T-cell (primary cell): ENCODE measurements at regions not wholly inside any gene's neighbourhood (a gene's known extent, or its start where the extent isn't known, plus 50 kb on each side); places are given as distances from the start of the nearest gene placed in this dataset.

Experiments used
- ATAC-seq, 4 experiments: fragments of 200-7000 bp in 3 of 4; fragments of 150-1000 bp in 1 of 4; cut with Tn5 transposase; replicated peaks in 1 of 4; 1 replicate in 3 of 4; 2 replicates in 1 of 4; pipeline ENCODE4 v1.10.0; 2021; ENCODE audit warnings: moderate library complexity in 3 of 4, mild to moderate bottlenecking in 2 of 4, moderate number of reproducible peaks in 1 of 4
- CTCF ChIA-PET, 2 donors: fragments of 300-600 bp; sonication (Branson Sonifier 250); formaldehyde crosslinking; loops; one replicate each; lab custom pipeline; 2022; ENCODE audit warnings: antibody characterized with exemption in 2 of 2; lab: Charles Lee
- POLR2A ChIA-PET, 2 donors: fragments of 300-600 bp; sonication (Branson Sonifier 250); formaldehyde crosslinking; loops; one replicate each; lab custom pipeline; 2022; ENCODE audit warnings: antibody characterized with exemption in 2 of 2; lab: Charles Lee
- DNase-seq, 35 experiments: peaks; one replicate each; pipeline versions ENCODE4 v3.0.0 to v3.0.0-alpha.2; 2013 to 2023
- H3K27ac ChIP-seq: one replicate; pipeline ENCODE4 v1.5.1; 2013; ENCODE audit warnings: low read length
- H3K27me3 ChIP-seq, 2 experiments: replicated peaks in 1 of 2; 1 replicate in 1 of 2; 2 replicates in 1 of 2; pipeline versions ENCODE4 v1.6.1 to v1.7.0; 2013; ENCODE audit warnings: low read length in 1 of 2, mixed read lengths in 1 of 2; ENCODE audit not compliant: control insufficient read depth in 2 of 2, insufficient read depth in 2 of 2; ENCODE audit errors: extremely low read depth in 1 of 2
- H3K36me3 ChIP-seq, 2 donors: 1 replicate in 1 of 2; 2 replicates in 1 of 2; pipeline versions ENCODE4 v1.6.1 to v1.7.0; 2013; ENCODE audit warnings: low read length in 1 of 2; ENCODE audit not compliant: control insufficient read depth in 2 of 2, insufficient read depth in 1 of 2; ENCODE audit errors: extremely low read depth in 1 of 2
- H3K4me1 ChIP-seq, 2 experiments: 1 replicate in 1 of 2; 2 replicates in 1 of 2; pipeline versions ENCODE4 v1.6.1 to v1.7.0; 2013; ENCODE audit warnings: low read length in 2 of 2, mixed read lengths in 1 of 2; ENCODE audit not compliant: insufficient read depth in 2 of 2, control insufficient read depth in 1 of 2; ENCODE audit errors: extremely low read depth in 1 of 2
- H3K4me3 ChIP-seq, 2 donors: 1 replicate in 1 of 2; 2 replicates in 1 of 2; pipeline versions ENCODE4 v1.5.1 to v1.7.0; 2013; ENCODE audit warnings: mild to moderate bottlenecking in 2 of 2, low read length in 1 of 2, moderate library complexity in 1 of 2; ENCODE audit not compliant: control insufficient read depth in 1 of 2; ENCODE audit errors: extremely low read depth in 1 of 2
- H3K9me3 ChIP-seq: 2 replicates; pipeline ENCODE4 v1.7.0; 2013
- H3K27ac Mint-ChIP-seq, 2 donors: one replicate each; pipeline ENCODE4 v1.8.0; 2020 to 2021; ENCODE audit warnings: mild to moderate bottlenecking in 2 of 2, mixed read lengths in 2 of 2
- H3K27me3 Mint-ChIP-seq, 2 donors: one replicate each; pipeline ENCODE4 v1.8.0; 2021 to 2022; ENCODE audit warnings: mixed read lengths in 2 of 2
- H3K36me3 Mint-ChIP-seq: one replicate; pipeline ENCODE4 v1.8.0; 2021; ENCODE audit warnings: mixed read lengths
- H3K4me1 Mint-ChIP-seq, 3 donors: one replicate each; pipeline ENCODE4 v1.8.0; 2020 to 2022; ENCODE audit warnings: mixed read lengths in 3 of 3, mild to moderate bottlenecking in 1 of 3
- H3K4me3 Mint-ChIP-seq, 3 donors: one replicate each; pipeline ENCODE4 v1.8.0; 2020 to 2022; ENCODE audit warnings: mild to moderate bottlenecking in 3 of 3, mixed read lengths in 3 of 3, moderate library complexity in 3 of 3
- H3K9me3 Mint-ChIP-seq, 3 donors: one replicate each; pipeline ENCODE4 v1.8.0; 2020 to 2022; ENCODE audit warnings: mixed read lengths in 3 of 3
- WGBS: methylation state at CpG from one replicate; pipeline ENCODE4 v1.1.5; 2013; ENCODE audit warnings: missing lambda C conversion rate; ENCODE audit not compliant: insufficient coverage; 5-methylcytosine and 5-hydroxymethylcytosine counted together

DNA sequence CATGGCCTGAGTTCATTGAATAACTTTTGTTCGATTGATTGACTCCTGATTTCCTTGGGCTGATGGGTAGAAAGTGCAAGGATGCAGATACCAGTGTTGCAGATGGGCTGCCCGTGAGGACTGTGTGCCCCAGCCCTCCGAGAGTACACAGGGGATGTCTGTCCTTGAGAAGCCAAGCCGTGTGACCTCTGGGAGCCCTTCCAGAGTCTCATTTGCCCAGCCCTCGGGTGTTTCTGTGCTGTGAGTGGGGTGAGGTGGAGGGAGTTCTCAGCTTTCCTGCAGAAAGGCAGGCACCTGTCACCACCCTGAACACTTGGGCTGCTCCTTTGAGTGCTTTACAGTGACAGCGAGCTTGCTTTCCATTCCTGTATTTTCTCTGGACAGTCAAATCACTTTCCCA is 96.4 kb upstream of the CACNA1E start:
- CTCF ChIA-PET: interaction anchor here in 1 of 2 donors (0.6 kb wide), 1 partner anchor 197 kb away, joined by 4 read pairs; no protein-coding TSS in a partner anchor
- WGBS: 86% methylated on average over 4 of the region's 6 CpGs
- Mint-ChIP-seq H3K27ac (no peak overlapping the region), H3K27me3 (no peaks in the 10 kb centered on the region), H3K4me3 (no peak overlapping the region), H3K36me3 (no peaks in the 10 kb centered on the region), H3K9me3 (no peaks in the 10 kb centered on the region), H3K4me1 (peaks cover 7 to 18% (median 13%) of the 10 kb centered on the region in 3 donors)
- no peaks in the 10 kb centered on the region for H3K27me3 ChIP-seq
- ATAC-seq: no peak
- H3K27ac ChIP-seq: no peak overlapping the region
- no peak for DNase-seq
- peaks cover 0 to 5% of the 10 kb centered on the region in 2 experiments for H3K4me1 ChIP-seq
- H3K9me3 ChIP-seq: no peaks in the 10 kb centered on the region
- no peak overlapping the region for H3K4me3 ChIP-seq
- no peaks in the 10 kb centered on the region for H3K36me3 ChIP-seq
- POLR2A ChIA-PET: no interaction called here

DNA sequence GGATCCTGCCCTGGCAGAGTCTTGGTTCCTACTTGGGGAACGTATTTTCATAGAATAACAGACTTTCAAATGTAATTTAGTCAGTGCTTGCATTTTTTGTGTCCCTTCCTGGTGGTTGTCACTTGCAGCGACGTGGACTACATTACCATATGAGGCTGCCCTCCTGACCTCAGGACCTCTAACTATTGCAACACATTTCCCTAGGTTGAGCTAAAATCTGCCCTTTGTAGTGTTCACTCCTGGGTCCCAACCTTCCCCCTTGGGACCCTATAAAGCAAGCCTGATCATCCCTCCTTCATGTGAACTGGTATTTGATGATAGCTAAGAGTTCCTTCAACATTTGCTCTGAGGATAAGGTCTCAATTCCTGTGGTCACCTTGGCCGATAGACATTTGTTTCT is 95.6 kb upstream of the CACNA1E start:
- no peak overlapping the region for H3K27ac Mint-ChIP-seq
- H3K27ac ChIP-seq: no peak overlapping the region
- H3K27me3 Mint-ChIP-seq: no peaks in the 10 kb centered on the region
- no peak overlapping the region for H3K4me3 Mint-ChIP-seq
- ChIA-PET CTCF (no interaction called here), POLR2A (no interaction called here)
- ATAC-seq: no peak
- no peak for DNase-seq
- no peaks in the 10 kb centered on the region for H3K36me3 ChIP-seq
- no peaks in the 10 kb centered on the region for H3K36me3 Mint-ChIP-seq
- H3K4me1 Mint-ChIP-seq: peaks cover 7 to 18% (median 13%) of the 10 kb centered on the region in 3 donors
- H3K4me1 ChIP-seq: peaks cover 2 to 12% of the 10 kb centered on the region in 2 experiments
- no peaks in the 10 kb centered on the region for H3K27me3 ChIP-seq
- WGBS: 81% methylated on average over 3 of the region's 4 CpGs
- no peaks in the 10 kb centered on the region for H3K9me3 ChIP-seq
- no peak overlapping the region for H3K4me3 ChIP-seq
- H3K9me3 Mint-ChIP-seq: no peaks in the 10 kb centered on the region

DNA sequence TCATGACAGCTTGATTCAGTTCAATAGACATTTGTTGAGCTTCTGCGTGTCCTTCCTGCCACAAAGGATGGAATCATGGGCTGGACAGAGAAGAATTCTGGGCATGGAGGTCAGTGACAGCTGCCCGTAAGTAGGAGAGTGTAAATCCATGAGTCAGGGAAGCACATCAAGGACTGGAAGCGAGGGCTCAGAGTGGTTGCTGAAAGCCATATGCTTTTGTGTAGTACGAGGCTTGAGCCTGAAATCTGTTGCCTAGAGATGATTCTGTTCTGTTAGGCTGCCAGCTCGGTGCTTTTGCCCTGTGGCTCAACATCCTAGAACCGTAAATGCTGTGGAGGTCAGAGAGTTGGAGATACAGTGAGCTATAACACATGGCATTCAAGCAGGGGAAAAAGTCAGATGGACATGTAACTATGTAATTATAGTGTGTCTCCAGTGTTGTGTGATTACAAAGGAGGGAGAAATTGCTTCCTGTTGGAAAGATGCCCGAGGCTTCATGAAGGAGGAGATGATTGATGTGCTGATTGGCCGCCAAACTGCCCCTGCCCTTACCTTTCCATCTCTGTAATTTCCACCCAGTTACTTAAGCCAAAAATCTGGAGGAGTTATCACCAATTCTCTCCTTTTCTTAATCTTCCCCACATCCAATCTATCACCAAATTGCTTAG is 92.8 kb upstream of the CACNA1E start:
- Mint-ChIP-seq H3K4me3 (no peak overlapping the region), H3K36me3 (no peaks in the 10 kb centered on the region), H3K9me3 (no peaks in the 10 kb centered on the region), H3K27ac (peak overlapping the region in 1 of 2 donors; percentile 36), H3K27me3 (no peaks in the 10 kb centered on the region), H3K4me1 (peaks cover 7 to 18% (median 13%) of the 10 kb centered on the region in 3 donors)
- DNase-seq (no peak), ATAC-seq (no peak)
- Histone ChIP-seq H3K27ac (no peak overlapping the region), H3K4me3 (no peak overlapping the region), H3K36me3 (no peaks in the 10 kb centered on the region), H3K4me1 (peaks cover 21 to 38% of the 10 kb centered on the region in 2 experiments), H3K27me3 (no peaks in the 10 kb centered on the region), H3K9me3 (no peaks in the 10 kb centered on the region)
- ChIA-PET CTCF (interaction anchor here in 1 of 2 donors (1.1 kb wide), 1 partner anchor 8 kb away, joined by 4 read pairs; no protein-coding TSS in a partner anchor), POLR2A (no interaction called here)
- WGBS: 90% methylated on average over 6 of the region's 8 CpGs

DNA sequence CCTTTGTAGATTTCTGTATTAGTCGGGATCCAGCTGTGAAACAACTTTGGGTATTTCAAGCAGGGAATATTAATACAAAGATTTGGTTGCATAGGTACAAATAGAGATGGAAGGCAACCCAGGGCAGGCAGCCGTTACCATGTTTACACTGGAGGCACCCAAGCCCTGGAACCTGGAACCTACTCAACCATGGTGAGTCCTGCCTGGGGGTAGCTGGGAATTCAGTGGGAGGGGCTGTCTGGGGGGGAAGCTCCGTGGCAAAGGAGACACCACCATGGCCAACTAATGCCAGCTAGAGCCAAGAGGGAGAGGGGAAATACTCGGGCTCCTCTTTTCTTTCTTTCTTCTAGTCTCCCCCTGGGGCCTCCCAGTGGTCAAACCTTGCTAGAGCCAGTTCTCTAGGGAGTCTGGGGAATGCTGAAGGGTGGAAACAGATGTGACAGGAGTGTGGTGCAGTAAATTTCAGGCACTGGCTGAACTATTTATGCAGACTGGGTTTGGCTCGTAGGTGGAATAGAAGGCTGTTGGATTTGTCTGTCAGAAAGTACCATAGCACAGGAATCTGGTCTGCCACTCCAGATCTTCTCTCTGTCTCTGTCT is 91.9 kb upstream of the CACNA1E start:
- Mint-ChIP-seq H3K9me3 (no peaks in the 10 kb centered on the region), H3K27ac (peak overlapping the region; percentile 11 to 47), H3K4me3 (no peak overlapping the region), H3K4me1 (peaks cover 7 to 18% (median 13%) of the 10 kb centered on the region in 3 donors), H3K27me3 (no peaks in the 10 kb centered on the region), H3K36me3 (no peaks in the 10 kb centered on the region)
- peaks cover 25 to 45% of the 10 kb centered on the region in 2 experiments for H3K4me1 ChIP-seq
- no peaks in the 10 kb centered on the region for H3K27me3 ChIP-seq
- ChIA-PET CTCF (no interaction called here), POLR2A (no interaction called here)
- H3K4me3 ChIP-seq: no peak overlapping the region
- H3K27ac ChIP-seq: no peak overlapping the region
- no peak for ATAC-seq
- H3K9me3 ChIP-seq: no peaks in the 10 kb centered on the region
- no peak for DNase-seq
- no CpG with 5 or more reads among the region's 5 CpGs for WGBS
- no peaks in the 10 kb centered on the region for H3K36me3 ChIP-seq

DNA sequence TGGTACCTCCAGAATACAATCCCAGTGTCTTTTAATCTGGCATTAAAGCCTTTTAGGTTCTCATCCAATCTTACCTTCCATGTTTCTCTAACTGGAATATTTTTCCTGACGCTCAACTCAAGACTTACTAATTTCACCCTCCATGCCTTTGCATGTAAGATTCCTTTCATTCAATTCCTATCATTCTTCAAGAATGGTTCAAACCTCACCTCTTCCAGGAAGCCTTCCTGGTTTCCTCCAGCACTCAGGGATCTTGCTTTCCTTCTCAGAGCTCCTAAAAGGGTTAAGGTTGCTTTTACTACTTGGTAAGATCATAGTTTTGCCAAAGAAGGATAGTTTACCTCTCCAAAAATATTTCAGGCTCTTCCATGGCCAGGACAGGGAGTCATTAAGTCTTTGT is 91.2 kb upstream of the CACNA1E start:
- ATAC-seq: no peak
- Histone ChIP-seq H3K4me3 (no peak overlapping the region), H3K9me3 (no peaks in the 10 kb centered on the region), H3K27ac (no peak overlapping the region), H3K4me1 (peaks cover 30 to 50% of the 10 kb centered on the region in 2 experiments), H3K27me3 (no peaks in the 10 kb centered on the region), H3K36me3 (no peaks in the 10 kb centered on the region)
- ChIA-PET CTCF (no interaction called here), POLR2A (no interaction called here)
- DNase-seq: no peak
- Mint-ChIP-seq H3K4me3 (no peak overlapping the region), H3K36me3 (no peaks in the 10 kb centered on the region), H3K27ac (peak overlapping the region in 1 of 2 donors; percentile 37), H3K27me3 (no peaks in the 10 kb centered on the region), H3K4me1 (peaks cover 7 to 18% (median 13%) of the 10 kb centered on the region in 3 donors), H3K9me3 (no peaks in the 10 kb centered on the region)
- WGBS: 100% methylated on average over 1 of the region's 1 CpG

DNA sequence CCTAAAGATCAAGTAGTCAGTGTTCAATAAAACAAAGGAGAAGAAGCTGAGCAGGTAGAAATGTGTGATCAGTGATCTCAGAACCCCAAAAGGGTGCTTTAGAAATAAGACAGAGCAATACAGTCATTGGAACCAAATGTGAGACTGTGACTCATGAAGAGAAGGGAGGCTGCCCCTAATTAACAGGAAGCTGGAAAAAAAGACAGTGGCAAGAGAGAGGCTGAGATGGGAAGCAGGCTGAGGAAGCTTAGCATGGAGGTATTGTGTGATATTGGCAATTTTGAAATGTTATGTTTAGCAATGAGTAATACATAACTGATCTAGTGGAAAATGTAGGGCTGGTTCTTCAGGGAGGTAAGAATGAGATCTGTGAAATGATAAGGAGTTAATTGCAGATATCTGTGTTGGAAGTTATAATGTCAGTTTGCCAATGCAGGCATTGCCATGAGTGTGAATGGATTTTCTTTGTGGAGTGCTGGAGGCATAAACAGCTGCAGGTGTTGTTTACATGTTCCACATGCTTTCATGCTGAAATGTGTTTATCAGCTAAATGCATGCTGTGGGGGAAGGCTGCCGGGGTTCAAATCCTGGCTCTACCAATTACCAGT is 90.6 kb upstream of the CACNA1E start:
- Histone ChIP-seq H3K27ac (no peak overlapping the region), H3K36me3 (no peaks in the 10 kb centered on the region), H3K4me3 (no peak overlapping the region), H3K4me1 (peaks cover 34 to 56% of the 10 kb centered on the region in 2 experiments), H3K27me3 (no peaks in the 10 kb centered on the region), H3K9me3 (no peaks in the 10 kb centered on the region)
- Mint-ChIP-seq H3K4me3 (no peak overlapping the region), H3K27ac (peak overlapping the region in 1 of 2 donors; percentile 37), H3K4me1 (peaks cover 10 to 18% (median 13%) of the 10 kb centered on the region in 3 donors), H3K9me3 (no peaks in the 10 kb centered on the region), H3K36me3 (no peaks in the 10 kb centered on the region), H3K27me3 (no peaks in the 10 kb centered on the region)
- POLR2A ChIA-PET: no interaction called here
- CTCF ChIA-PET: no interaction called here
- WGBS: no CpG with 5 or more reads among the region's 1 CpG
- ATAC-seq (no peak), DNase-seq (no peak)
